Ovary (tissue), 7 donors: ENCODE measurements at regions not wholly inside any gene's neighbourhood (a gene's known extent, or its start where the extent isn't known, plus 50 kb on each side); places are given as distances from the start of the nearest gene placed in this dataset.

Source experiments
- DNase-seq, 5 donors: peaks; one replicate each; pipeline ENCODE4 v3.0.0-alpha.2; 2019 to 2020
- H3K27ac ChIP-seq, 2 donors: fragments of 200-600 bp; one replicate each; pipeline versions ENCODE4 v1.5.1 to v1.8.0; 2019 to 2022
- H3K27me3 ChIP-seq: fragments of 200-600 bp; one replicate; pipeline ENCODE4 v1.8.0; 2022
- H3K36me3 ChIP-seq: fragments of 200-600 bp; sonication (generic); one replicate; pipeline ENCODE4 v1.5.1; 2019
- H3K4me1 ChIP-seq: one replicate; pipeline ENCODE4 v1.8.1; 2013; ENCODE audit warnings: mild to moderate bottlenecking, moderate library complexity; ENCODE audit not compliant: insufficient read depth
- H3K4me3 ChIP-seq: fragments of 200-600 bp; sonication (generic); one replicate; pipeline ENCODE4 v1.5.1; 2017
- H3K9me3 ChIP-seq, 2 donors: fragments of 200-600 bp in 1 of 2; sonication (generic) in 1 of 2; one replicate each; pipeline versions ENCODE4 v1.5.1 to v1.8.1; 2013 to 2019; ENCODE audit warnings: mild to moderate bottlenecking in 1 of 2, moderate library complexity in 1 of 2
- EP300 ChIP-seq: sonication (generic); formaldehyde crosslinking; IDR thresholded peaks from one replicate; pipeline ENCODE4 v1.6.1; 2017; ENCODE audit warnings: antibody characterized with exemption
- POLR2A ChIP-seq: fragments of 450-650 bp; IDR thresholded peaks from one replicate; pipeline ENCODE4 v1.6.1; 2017; ENCODE audit warnings: antibody characterized with exemption, mild to moderate bottlenecking, moderate library complexity
- WGBS, 3 donors: extraction: QIAGEN DNeasy Blood & Tissue Kit in 1 of 3; methylation state at CpG; one replicate each; pipeline versions ENCODE4 v1.1.5 to v1.1.7; 2013 to 2017; 5-methylcytosine and 5-hydroxymethylcytosine counted together
- intact Hi-C, 4 donors: fragments of 100-400 bp; cut with DNase I; formaldehyde crosslinking; loops; one replicate each; pipeline versions ENCODE4 v1.11.0 to v1.15.1; 2022 to 2023
- TF ChIP-seq, protein P1 (sequence below), 3 donors: fragments of 450-650 bp in 2 of 3; fragments of 200-600 bp in 1 of 3; IDR thresholded peaks; one replicate each; pipeline versions ENCODE4 v1.5.1 to v1.8.0; 2016 to 2022; ENCODE audit warnings: antibody characterized with exemption in 3 of 3, mild to moderate bottlenecking in 1 of 3
- donor health status: DM: no; HTN: no; CAD: no; lungs with moderate emphysema.
- donor health status: DM: no; HTN: no; CAD: no.
- donor health status: Bipolar disorder and iron deficiency.
- donor health status: DM: no; HTN: no; CAD: no.
- donor health status: DM: yes; HTN: yes; CAD: no.

DNA sequence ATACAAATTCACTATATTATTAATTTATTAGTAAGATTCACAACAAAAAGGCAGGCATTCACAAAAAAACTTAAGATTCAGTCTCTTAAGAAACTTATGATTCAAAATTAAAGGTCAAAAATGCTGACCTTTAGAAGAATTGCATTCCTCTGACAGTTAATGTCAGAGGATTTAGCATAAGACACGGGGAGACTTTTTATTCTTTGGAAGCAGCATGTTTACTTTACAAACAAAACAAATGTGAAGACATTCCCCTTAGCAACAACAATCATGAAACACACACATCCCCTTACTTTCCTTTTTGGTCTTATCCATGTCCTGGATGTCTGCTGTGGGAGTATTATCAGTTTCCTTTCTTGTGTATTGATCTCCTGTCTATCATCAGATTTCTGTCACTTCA is 117.1 kb downstream of the RAD51AP2 start:
- H3K27me3 ChIP-seq, result no peaks in the 10 kb centered on the region
- intact Hi-C loops, result no loop called here
- no peak overlapping the region for H3K27ac ChIP-seq
- DNase-seq, result no peak
- H3K36me3 ChIP-seq, result no peaks in the 10 kb centered on the region
- 55 to 69% (median 59%) methylated on average over 1 of the region's 1 CpG for WGBS, 3 donors
- no peak for TF ChIP-seq EP300
- TF ChIP-seq, protein P1, sequence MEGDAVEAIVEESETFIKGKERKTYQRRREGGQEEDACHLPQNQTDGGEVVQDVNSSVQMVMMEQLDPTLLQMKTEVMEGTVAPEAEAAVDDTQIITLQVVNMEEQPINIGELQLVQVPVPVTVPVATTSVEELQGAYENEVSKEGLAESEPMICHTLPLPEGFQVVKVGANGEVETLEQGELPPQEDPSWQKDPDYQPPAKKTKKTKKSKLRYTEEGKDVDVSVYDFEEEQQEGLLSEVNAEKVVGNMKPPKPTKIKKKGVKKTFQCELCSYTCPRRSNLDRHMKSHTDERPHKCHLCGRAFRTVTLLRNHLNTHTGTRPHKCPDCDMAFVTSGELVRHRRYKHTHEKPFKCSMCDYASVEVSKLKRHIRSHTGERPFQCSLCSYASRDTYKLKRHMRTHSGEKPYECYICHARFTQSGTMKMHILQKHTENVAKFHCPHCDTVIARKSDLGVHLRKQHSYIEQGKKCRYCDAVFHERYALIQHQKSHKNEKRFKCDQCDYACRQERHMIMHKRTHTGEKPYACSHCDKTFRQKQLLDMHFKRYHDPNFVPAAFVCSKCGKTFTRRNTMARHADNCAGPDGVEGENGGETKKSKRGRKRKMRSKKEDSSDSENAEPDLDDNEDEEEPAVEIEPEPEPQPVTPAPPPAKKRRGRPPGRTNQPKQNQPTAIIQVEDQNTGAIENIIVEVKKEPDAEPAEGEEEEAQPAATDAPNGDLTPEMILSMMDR (IDR thresholded peaks at IDR 0.05), result no peak
- TF ChIP-seq POLR2A, result no peak
- H3K4me1 ChIP-seq, result no peaks in the 10 kb centered on the region
- H3K4me3 ChIP-seq, result no peak overlapping the region
- H3K9me3 ChIP-seq, result no peaks in the 10 kb centered on the region

DNA sequence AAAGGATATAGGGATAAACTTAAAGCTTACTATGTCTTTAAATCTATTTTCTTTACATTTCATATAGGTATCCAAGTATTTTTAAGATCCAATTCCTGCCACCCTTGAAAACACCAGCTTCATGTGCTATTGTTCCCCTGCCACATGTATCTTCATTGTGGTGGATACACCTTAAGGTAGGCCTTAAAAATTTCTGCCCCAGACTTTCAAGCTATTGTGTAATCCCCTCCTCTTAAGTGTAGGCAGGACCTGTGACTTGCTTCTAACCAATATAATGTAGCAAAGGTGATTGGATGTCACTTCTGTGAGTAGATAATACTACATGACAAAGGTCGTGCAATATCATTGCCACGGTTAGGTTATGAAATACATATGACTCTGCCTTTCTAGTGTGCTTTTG is 119.5 kb downstream of the RAD51AP2 start:
- TF ChIP-seq POLR2A, result no peak
- TF ChIP-seq EP300, result no peak
- TF ChIP-seq, protein P1 (IDR thresholded peaks at IDR 0.05), result no peak
- WGBS, 3 donors, result 85 to 93% (median 92%) methylated on average over 2 of the region's 2 CpGs

DNA sequence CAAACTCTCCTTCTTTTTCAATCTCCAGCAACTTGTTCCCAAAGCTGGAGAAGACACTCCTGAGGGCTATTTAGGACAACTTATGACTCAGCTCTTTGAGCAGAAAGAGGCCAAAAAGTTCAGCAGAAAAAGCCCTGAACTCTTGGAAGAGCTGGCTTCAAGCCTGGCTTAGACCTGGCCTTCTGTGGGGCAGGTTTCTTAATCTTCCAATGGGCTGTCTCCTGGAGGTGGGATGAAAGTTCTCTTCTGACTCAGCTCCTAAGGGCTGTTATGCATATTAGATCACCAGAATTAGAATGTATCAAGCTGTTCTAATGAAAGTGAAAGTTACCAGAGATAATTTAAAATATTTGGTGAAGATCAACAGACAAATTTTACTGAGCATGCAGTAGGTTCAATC is 129.4 kb downstream of the RAD51AP2 start:
- intact Hi-C loops, result no loop called here
- no peak for DNase-seq
- Histone ChIP-seq H3K9me3 (no peaks in the 10 kb centered on the region), H3K27ac (no peak overlapping the region), H3K4me3 (no peak overlapping the region), H3K27me3 (no peaks in the 10 kb centered on the region), H3K4me1 (no peaks in the 10 kb centered on the region), H3K36me3 (no peaks in the 10 kb centered on the region)
- no peak for TF ChIP-seq POLR2A
- TF ChIP-seq EP300, result no peak
- TF ChIP-seq, protein P1 (IDR thresholded peaks at IDR 0.05), result no peak

More for the DNA sequence above, 119.5 kb downstream of the RAD51AP2 start:
- no peak for DNase-seq
- Histone ChIP-seq H3K27ac (no peak overlapping the region), H3K4me3 (no peak overlapping the region), H3K27me3 (no peaks in the 10 kb centered on the region), H3K4me1 (no peaks in the 10 kb centered on the region), H3K36me3 (no peaks in the 10 kb centered on the region), H3K9me3 (no peaks in the 10 kb centered on the region)
- intact Hi-C loops, result no loop called here

DNA sequence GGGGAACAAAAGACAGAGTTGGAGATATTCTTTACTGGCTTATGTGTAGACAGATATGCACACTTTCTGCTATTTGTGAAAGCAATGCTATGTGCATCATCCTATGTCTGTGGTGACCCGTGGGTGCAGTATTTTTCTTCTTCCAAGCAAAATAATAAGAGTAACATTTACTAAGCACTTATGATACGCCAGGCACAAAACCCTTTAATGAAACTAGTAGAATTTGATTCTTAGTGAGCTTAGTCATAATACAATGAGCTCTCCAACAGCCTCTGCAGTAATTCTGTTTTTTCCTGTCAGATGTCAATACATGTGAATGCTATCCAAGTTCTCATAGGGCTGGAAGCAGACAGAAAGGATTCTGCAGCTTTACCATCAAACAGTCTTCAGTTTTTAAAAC is 130.6 kb downstream of the RAD51AP2 start:
- intact Hi-C loops, result no loop called here
- no peaks in the 10 kb centered on the region for H3K9me3 ChIP-seq
- WGBS, 3 donors, result 54 to 77% (median 72%) methylated on average over 2 of the region's 2 CpGs

More for the DNA sequence above, 130.6 kb downstream of the RAD51AP2 start:
- TF ChIP-seq POLR2A (no peak), EP300 (no peak)
- TF ChIP-seq, protein P1 (IDR thresholded peaks at IDR 0.05), result no peak
- Histone ChIP-seq H3K27ac (no peak overlapping the region), H3K27me3 (no peaks in the 10 kb centered on the region), H3K4me3 (no peak overlapping the region), H3K4me1 (no peaks in the 10 kb centered on the region), H3K36me3 (no peaks in the 10 kb centered on the region)
- no peak for DNase-seq
